Astrocyte (in vitro differentiated cells and primary cell): ENCODE measurements at regions not wholly inside any gene's neighbourhood (a gene's known extent, or its start where the extent isn't known, plus 50 kb on each side); places are given as distances from the start of the nearest gene placed in this dataset.

ENCODE experiments used
- EZH2 ChIP-seq: IDR thresholded peaks from 2 replicates; pipeline ENCODE4 v1.6.1; 2012; ENCODE audit warnings: mild to moderate bottlenecking, low read length, inconsistent platforms; ENCODE audit not compliant: insufficient read depth
- TF ChIP-seq, protein P1 (sequence below): IDR thresholded peaks from 2 replicates; pipeline ENCODE4 v1.5.1; 2011; ENCODE audit warnings: low read depth, mild to moderate bottlenecking, inconsistent platforms, low read length, moderate library complexity; ENCODE audit not compliant: insufficient read depth

- TF ChIP-seq, protein P1, sequence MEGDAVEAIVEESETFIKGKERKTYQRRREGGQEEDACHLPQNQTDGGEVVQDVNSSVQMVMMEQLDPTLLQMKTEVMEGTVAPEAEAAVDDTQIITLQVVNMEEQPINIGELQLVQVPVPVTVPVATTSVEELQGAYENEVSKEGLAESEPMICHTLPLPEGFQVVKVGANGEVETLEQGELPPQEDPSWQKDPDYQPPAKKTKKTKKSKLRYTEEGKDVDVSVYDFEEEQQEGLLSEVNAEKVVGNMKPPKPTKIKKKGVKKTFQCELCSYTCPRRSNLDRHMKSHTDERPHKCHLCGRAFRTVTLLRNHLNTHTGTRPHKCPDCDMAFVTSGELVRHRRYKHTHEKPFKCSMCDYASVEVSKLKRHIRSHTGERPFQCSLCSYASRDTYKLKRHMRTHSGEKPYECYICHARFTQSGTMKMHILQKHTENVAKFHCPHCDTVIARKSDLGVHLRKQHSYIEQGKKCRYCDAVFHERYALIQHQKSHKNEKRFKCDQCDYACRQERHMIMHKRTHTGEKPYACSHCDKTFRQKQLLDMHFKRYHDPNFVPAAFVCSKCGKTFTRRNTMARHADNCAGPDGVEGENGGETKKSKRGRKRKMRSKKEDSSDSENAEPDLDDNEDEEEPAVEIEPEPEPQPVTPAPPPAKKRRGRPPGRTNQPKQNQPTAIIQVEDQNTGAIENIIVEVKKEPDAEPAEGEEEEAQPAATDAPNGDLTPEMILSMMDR: no peak
- no peak for TF ChIP-seq EZH2
Observed at GRCh38 chr12:78759367-78759766, 105.2 kb upstream of the SYT1 start.
